NCI-H748 (cell line): ENCODE measurements at regions not wholly inside any gene's neighbourhood (a gene's known extent, or its start where the extent isn't known, plus 50 kb on each side); places are given as distances from the start of the nearest gene placed in this dataset.

ENCODE experiments used
- DNase-seq: peaks from one replicate; lab custom pipeline; 2025; ENCODE audit not compliant: unreplicated experiment; lab: John Stamatoyannopoulos, UW

DNA sequence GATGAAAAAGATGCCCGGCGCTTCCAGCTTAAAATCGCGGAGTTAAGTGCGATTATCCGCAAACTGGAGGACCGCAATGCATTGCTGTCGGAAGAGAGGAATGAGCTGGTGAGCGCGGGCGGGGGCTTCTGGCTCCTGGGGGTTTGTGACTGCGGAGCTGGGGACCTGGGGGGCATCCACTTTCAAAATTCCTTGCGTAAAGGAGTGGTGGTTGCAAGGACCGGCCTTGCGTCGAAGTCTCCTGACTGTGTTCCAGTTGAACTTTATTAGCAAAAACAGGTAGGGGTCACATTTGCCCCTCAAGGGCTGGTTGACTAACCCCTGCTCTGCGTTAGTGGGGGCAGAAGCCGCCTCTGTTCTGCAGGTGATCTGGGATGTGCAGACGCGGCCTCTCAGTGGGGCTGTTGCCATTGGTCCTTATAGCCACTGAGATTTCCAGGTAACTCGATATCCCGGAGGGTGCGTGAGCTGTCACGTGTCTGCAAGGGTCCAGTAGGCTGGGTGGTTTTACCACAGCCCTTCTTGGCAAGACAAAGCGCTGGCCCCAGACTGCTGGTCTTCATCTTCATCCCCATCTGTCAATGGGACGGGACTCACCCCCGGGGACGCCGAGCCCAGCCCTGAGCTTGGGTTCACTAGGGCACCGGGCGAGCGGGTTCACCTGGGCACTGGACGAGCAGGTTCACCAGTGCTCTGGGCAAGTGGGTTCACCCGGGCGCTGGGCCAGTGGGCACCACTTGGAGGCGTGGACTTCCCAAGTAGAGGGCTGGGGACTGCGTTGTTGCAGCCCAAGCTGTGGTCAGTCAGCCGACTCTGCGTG lies 51.5 kb upstream of the DPYSL4 start:
- no peak for DNase-seq

GRCh38 chr10:132136097-132136521 lies 50.6 kb upstream of the DPYSL4 start:
- DNase-seq = no peak

GRCh38 chr10:132136689-132137088 lies 50.1 kb upstream of the DPYSL4 start:
- DNase-seq = no peak
